WTC11 (cell line): ENCODE measurements at regions not wholly inside any gene's neighbourhood (a gene's known extent, or its start where the extent isn't known, plus 50 kb on each side); places are given as distances from the start of the nearest gene placed in this dataset.
A peak's percentile ranks its signal among the peaks of the same experiment; 100 is the strongest.

Experiments used
- ATAC-seq: fragments of 200-7000 bp; cut with Tn5 transposase; 2 replicates; pipeline ENCODE4 v1.10.0; 2021; ENCODE audit warnings: mild to moderate bottlenecking, moderate library complexity
- CTCF ChIA-PET: fragments of 300-600 bp; sonication (Branson Sonifier 250); formaldehyde crosslinking; loops from one replicate; lab custom pipeline; 2021; ENCODE audit warnings: antibody characterized with exemption; lab: Charles Lee
- POLR2A ChIA-PET: fragments of 350-600 bp; sonication (Branson Sonifier 250); formaldehyde crosslinking; loops from one replicate; lab custom pipeline; 2021; ENCODE audit warnings: antibody characterized with exemption; lab: Charles Lee
- DNase-seq: peaks from one replicate; pipeline ENCODE4 v3.0.0; 2021; ENCODE audit warnings: low spot score
- H3K27ac Mint-ChIP-seq: 2 replicates; pipeline ENCODE4 v1.8.0; 2021; ENCODE audit warnings: mixed read lengths
- H3K27me3 Mint-ChIP-seq: 2 replicates; pipeline ENCODE4 v1.8.0; 2021; ENCODE audit warnings: low read depth, mild to moderate bottlenecking, moderate library complexity, mixed read lengths
- H3K36me3 Mint-ChIP-seq: 2 replicates; pipeline ENCODE4 v1.8.0; 2021; ENCODE audit warnings: mixed read lengths
- H3K4me1 Mint-ChIP-seq: 2 replicates; pipeline ENCODE4 v1.8.0; 2022; ENCODE audit warnings: mixed read lengths
- H3K4me3 Mint-ChIP-seq: 2 replicates; pipeline ENCODE4 v1.8.0; 2021; ENCODE audit warnings: mild to moderate bottlenecking, moderate library complexity, mixed read lengths
- H3K9me3 Mint-ChIP-seq: 2 replicates; pipeline ENCODE4 v1.8.0; 2021; ENCODE audit warnings: mixed read lengths
- AFF4 ChIP-seq: sonication (generic); formaldehyde crosslinking; IDR thresholded peaks from 2 replicates; pipeline ENCODE4 v1.8.1; 2023; ENCODE audit warnings: mild to moderate bottlenecking, missing genetic modification reagents, borderline replicate concordance
- ATF3 ChIP-seq: sonication (generic); formaldehyde crosslinking; conservative IDR thresholded peaks from 2 replicates; pipeline ENCODE4 v1.8.1; 2022; ENCODE audit warnings: mild to moderate bottlenecking, missing genetic modification reagents
- ESRRA ChIP-seq: sonication (generic); formaldehyde crosslinking; IDR thresholded peaks from 2 replicates; pipeline ENCODE4 v1.8.1; 2022; ENCODE audit warnings: mild to moderate bottlenecking, missing genetic modification reagents, borderline replicate concordance
- ETV6 ChIP-seq: sonication (generic); formaldehyde crosslinking; IDR thresholded peaks from 2 replicates; pipeline ENCODE4 v1.8.1; 2022; ENCODE audit warnings: mild to moderate bottlenecking, missing genetic modification reagents
- GTF2I ChIP-seq: fragments of 250-450 bp; sonication (Bioruptor Pico); conservative IDR thresholded peaks from 2 replicates; pipeline ENCODE4 v1.4.0; 2021; ENCODE audit warnings: mild to moderate bottlenecking
- HMGA2 ChIP-seq: fragments of 250-450 bp; sonication (Bioruptor Pico); IDR thresholded peaks from 2 replicates; pipeline ENCODE4 v1.4.0; 2021; ENCODE audit warnings: mild to moderate bottlenecking, moderate library complexity
- JUN ChIP-seq: sonication (generic); formaldehyde crosslinking; IDR thresholded peaks from 2 replicates; pipeline ENCODE4 v1.8.0; 2023; ENCODE audit warnings: mild to moderate bottlenecking, missing genetic modification reagents
- KAT7 ChIP-seq: sonication (generic); formaldehyde crosslinking; IDR thresholded peaks from 2 replicates; pipeline ENCODE4 v1.8.1; 2023; ENCODE audit warnings: missing genetic modification reagents, mild to moderate bottlenecking, borderline replicate concordance
- NR2C2 ChIP-seq: sonication (generic); formaldehyde crosslinking; IDR thresholded peaks from 2 replicates; pipeline ENCODE4 v1.8.0; 2022; ENCODE audit warnings: mild to moderate bottlenecking, missing genetic modification reagents
- NR3C1 ChIP-seq: sonication (generic); formaldehyde crosslinking; conservative IDR thresholded peaks from 2 replicates; pipeline ENCODE4 v1.8.1; 2023; ENCODE audit warnings: low read depth, mild to moderate bottlenecking, missing genetic modification reagents
- RORB ChIP-seq: fragments of 250-450 bp; sonication (Bioruptor Pico); IDR thresholded peaks from 2 replicates; pipeline ENCODE4 v1.9.0; 2021; ENCODE audit warnings: mild to moderate bottlenecking
- SOX15 ChIP-seq: fragments of 250-450 bp; sonication (Bioruptor Pico); IDR thresholded peaks from 2 replicates; pipeline ENCODE4 v1.9.0; 2021; ENCODE audit warnings: mild to moderate bottlenecking
- SP1 ChIP-seq: sonication (generic); formaldehyde crosslinking; conservative IDR thresholded peaks from 2 replicates; pipeline ENCODE4 v1.8.1; 2022; ENCODE audit warnings: missing genetic modification reagents
- TEAD4 ChIP-seq: sonication (generic); formaldehyde crosslinking; IDR thresholded peaks from 2 replicates; pipeline ENCODE4 v1.8.0; 2022; ENCODE audit warnings: mild to moderate bottlenecking, missing genetic modification reagents
- ZBTB21 ChIP-seq: sonication (generic); formaldehyde crosslinking; IDR thresholded peaks from 2 replicates; pipeline ENCODE4 v1.8.1; 2023; ENCODE audit warnings: mild to moderate bottlenecking, missing genetic modification reagents, borderline replicate concordance
- ZNF232 ChIP-seq: sonication (generic); formaldehyde crosslinking; IDR thresholded peaks from 2 replicates; pipeline ENCODE4 v1.8.0; 2022; ENCODE audit warnings: mild to moderate bottlenecking, missing genetic modification reagents
- ZNF416 ChIP-seq: fragments of 250-450 bp; sonication (Bioruptor Pico); IDR thresholded peaks from 2 replicates; pipeline ENCODE4 v1.9.0; 2021; ENCODE audit warnings: mild to moderate bottlenecking, inconsistent platforms
- ZNF423 ChIP-seq: fragments of 250-450 bp; sonication (Bioruptor Pico); IDR thresholded peaks from 2 replicates; pipeline ENCODE4 v2.1.2; 2022; ENCODE audit warnings: mild to moderate bottlenecking, moderate library complexity
- TF ChIP-seq, protein P1 (sequence below): sonication (generic); formaldehyde crosslinking; IDR thresholded peaks from 2 replicates; pipeline ENCODE4 v1.8.0; 2022; ENCODE audit warnings: mild to moderate bottlenecking, missing genetic modification reagents
- TF ChIP-seq, protein P2 (sequence below): fragments of 250-450 bp; sonication (Bioruptor Pico); IDR thresholded peaks from 2 replicates; pipeline ENCODE4 v1.9.0; 2021; ENCODE audit warnings: moderate library complexity, mild to moderate bottlenecking, inconsistent platforms, borderline replicate concordance
- TF ChIP-seq, protein P3 (sequence below): fragments of 250-450 bp; sonication (Bioruptor Pico); IDR thresholded peaks from 2 replicates; pipeline ENCODE4 v1.9.0; 2021; ENCODE audit warnings: mild to moderate bottlenecking
- TF ChIP-seq, protein P4 (sequence below): sonication (generic); formaldehyde crosslinking; IDR thresholded peaks from 2 replicates; pipeline ENCODE4 v1.8.1; 2023; ENCODE audit warnings: mild to moderate bottlenecking, missing genetic modification reagents
- TF ChIP-seq, protein P5 (sequence below): sonication (generic); formaldehyde crosslinking; IDR thresholded peaks from 2 replicates; pipeline ENCODE4 v1.8.0; 2023; ENCODE audit warnings: missing genetic modification reagents, mild to moderate bottlenecking, borderline replicate concordance

GRCh38 chr2:126973745-126974144, 75.1 kb downstream of the TEX51 start (continued):
- TF ChIP-seq JUN = no peak
- TF ChIP-seq AFF4 = no peak
- no peak for TF ChIP-seq ZBTB21 (CRISPR knock-in tag)
- TF ChIP-seq GTF2I (CRISPR knock-in tag) = no peak
- no peak for TF ChIP-seq ZNF416 (CRISPR knock-in tag)
- no peak for TF ChIP-seq NR2C2 (CRISPR knock-in tag)
- no peak for TF ChIP-seq ATF3 (CRISPR knock-in tag)
- TF ChIP-seq, protein P1, sequence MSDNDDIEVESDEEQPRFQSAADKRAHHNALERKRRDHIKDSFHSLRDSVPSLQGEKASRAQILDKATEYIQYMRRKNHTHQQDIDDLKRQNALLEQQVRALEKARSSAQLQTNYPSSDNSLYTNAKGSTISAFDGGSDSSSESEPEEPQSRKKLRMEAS (CRISPR knock-in tag) = no peak
- TF ChIP-seq, protein P2, sequence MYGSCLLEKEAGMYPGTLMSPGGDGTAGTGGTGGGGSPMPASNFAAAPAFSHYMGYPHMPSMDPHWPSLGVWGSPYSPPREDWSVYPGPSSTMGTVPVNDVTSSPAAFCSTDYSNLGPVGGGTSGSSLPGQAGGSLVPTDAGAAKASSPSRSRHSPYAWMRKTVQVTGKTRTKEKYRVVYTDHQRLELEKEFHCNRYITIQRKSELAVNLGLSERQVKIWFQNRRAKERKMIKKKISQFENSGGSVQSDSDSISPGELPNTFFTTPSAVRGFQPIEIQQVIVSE (CRISPR knock-in tag) = no peak

- Mint-ChIP-seq H3K36me3 (no peaks in the 10 kb centered on the region), H3K27ac (no peak overlapping the region), H3K9me3 (no peaks in the 10 kb centered on the region), H3K27me3 (peaks cover 26% of the 10 kb centered on the region), H3K4me3 (no peak overlapping the region), H3K4me1 (peaks cover 6% of the 10 kb centered on the region)
- ChIA-PET CTCF (no interaction called here), POLR2A (no interaction called here)
- ATAC-seq (peak; percentile 13), DNase-seq (no peak)
- TF ChIP-seq ESRRA (CRISPR knock-in tag) (no peak), NR3C1 (CRISPR knock-in tag) (no peak), JUN (no peak), SOX15 (CRISPR knock-in tag) (no peak), SP1 (CRISPR knock-in tag) (no peak), ETV6 (CRISPR knock-in tag) (no peak), TEAD4 (CRISPR knock-in tag) (no peak), KAT7 (CRISPR knock-in tag) (no peak), ATF3 (CRISPR knock-in tag) (no peak), HMGA2 (CRISPR knock-in tag) (no peak), RORB (CRISPR knock-in tag) (no peak), ZNF423 (no peak), ZNF232 (no peak)
- TF ChIP-seq, protein P2 (CRISPR knock-in tag) = no peak
- TF ChIP-seq, protein P3, sequence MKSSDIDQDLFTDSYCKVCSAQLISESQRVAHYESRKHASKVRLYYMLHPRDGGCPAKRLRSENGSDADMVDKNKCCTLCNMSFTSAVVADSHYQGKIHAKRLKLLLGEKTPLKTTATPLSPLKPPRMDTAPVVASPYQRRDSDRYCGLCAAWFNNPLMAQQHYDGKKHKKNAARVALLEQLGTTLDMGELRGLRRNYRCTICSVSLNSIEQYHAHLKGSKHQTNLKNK (CRISPR knock-in tag) = no peak
- TF ChIP-seq, protein P4, sequence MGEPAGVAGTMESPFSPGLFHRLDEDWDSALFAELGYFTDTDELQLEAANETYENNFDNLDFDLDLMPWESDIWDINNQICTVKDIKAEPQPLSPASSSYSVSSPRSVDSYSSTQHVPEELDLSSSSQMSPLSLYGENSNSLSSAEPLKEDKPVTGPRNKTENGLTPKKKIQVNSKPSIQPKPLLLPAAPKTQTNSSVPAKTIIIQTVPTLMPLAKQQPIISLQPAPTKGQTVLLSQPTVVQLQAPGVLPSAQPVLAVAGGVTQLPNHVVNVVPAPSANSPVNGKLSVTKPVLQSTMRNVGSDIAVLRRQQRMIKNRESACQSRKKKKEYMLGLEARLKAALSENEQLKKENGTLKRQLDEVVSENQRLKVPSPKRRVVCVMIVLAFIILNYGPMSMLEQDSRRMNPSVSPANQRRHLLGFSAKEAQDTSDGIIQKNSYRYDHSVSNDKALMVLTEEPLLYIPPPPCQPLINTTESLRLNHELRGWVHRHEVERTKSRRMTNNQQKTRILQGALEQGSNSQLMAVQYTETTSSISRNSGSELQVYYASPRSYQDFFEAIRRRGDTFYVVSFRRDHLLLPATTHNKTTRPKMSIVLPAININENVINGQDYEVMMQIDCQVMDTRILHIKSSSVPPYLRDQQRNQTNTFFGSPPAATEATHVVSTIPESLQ (CRISPR knock-in tag) = no peak
- TF ChIP-seq, protein P5, sequence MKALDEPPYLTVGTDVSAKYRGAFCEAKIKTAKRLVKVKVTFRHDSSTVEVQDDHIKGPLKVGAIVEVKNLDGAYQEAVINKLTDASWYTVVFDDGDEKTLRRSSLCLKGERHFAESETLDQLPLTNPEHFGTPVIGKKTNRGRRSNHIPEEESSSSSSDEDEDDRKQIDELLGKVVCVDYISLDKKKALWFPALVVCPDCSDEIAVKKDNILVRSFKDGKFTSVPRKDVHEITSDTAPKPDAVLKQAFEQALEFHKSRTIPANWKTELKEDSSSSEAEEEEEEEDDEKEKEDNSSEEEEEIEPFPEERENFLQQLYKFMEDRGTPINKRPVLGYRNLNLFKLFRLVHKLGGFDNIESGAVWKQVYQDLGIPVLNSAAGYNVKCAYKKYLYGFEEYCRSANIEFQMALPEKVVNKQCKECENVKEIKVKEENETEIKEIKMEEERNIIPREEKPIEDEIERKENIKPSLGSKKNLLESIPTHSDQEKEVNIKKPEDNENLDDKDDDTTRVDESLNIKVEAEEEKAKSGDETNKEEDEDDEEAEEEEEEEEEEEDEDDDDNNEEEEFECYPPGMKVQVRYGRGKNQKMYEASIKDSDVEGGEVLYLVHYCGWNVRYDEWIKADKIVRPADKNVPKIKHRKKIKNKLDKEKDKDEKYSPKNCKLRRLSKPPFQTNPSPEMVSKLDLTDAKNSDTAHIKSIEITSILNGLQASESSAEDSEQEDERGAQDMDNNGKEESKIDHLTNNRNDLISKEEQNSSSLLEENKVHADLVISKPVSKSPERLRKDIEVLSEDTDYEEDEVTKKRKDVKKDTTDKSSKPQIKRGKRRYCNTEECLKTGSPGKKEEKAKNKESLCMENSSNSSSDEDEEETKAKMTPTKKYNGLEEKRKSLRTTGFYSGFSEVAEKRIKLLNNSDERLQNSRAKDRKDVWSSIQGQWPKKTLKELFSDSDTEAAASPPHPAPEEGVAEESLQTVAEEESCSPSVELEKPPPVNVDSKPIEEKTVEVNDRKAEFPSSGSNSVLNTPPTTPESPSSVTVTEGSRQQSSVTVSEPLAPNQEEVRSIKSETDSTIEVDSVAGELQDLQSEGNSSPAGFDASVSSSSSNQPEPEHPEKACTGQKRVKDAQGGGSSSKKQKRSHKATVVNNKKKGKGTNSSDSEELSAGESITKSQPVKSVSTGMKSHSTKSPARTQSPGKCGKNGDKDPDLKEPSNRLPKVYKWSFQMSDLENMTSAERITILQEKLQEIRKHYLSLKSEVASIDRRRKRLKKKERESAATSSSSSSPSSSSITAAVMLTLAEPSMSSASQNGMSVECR = no peak
These were observed 77.3 kb downstream of the TEX51 start for GRCh38 chr2:126975671-126976655.
